HG02885 (cell line): ENCODE measurements at regions not wholly inside any gene's neighbourhood (a gene's known extent, or its start where the extent isn't known, plus 50 kb on each side); places are given as distances from the start of the nearest gene placed in this dataset.
"Not testable (repeated sequence)": the region's sequence is repeated elsewhere in the genome, so short reads cannot be mapped to it uniquely, and the experiment has no call there.

Experiments
- ATAC-seq: cut with Tn5 transposase; IDR thresholded peaks from one replicate; pipeline ENCODE4 v1.9.1; 2021; ENCODE audit warnings: mild to moderate bottlenecking; ENCODE audit not compliant: unreplicated experiment, poor library complexity

DNA sequence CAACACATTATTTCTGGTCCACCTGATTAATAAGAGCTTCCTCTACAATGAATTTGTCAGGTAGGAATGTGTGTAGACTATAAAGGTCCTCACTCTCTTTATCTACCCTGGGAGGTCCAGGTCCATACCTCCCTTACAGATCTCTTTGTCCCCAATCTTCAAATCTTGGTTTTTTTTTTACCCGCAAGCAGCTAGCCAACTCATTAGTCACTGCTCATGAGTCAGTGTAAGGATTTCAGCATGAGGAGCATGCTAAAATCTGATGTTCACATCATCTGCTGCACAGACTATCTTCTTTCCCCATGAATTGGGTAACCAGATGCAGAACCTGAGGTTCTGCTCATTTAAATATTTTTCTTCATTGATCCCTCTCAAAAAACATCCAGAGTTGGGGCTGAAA, 397.0 kb upstream of the ISX start:
- ATAC-seq: no peak

DNA sequence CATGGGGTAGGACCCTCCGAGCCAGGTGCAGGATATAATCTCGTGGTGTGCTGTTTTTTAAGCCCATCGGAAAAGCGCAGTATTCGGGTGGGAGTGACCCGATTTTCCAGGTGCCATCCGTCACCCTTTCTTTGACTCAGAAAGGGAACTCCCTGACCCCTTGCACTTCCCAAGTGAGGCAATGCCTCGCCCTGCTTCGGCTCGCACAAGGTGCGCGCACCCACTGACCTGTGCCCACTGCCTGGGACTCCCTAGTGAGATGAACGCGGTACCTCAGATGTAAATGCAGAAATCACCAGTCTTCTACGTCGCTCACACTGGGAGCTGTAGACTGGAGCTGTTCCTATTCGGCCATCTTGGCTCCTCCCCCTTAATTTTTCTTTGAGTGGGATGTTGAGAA, 382.9 kb upstream of the ISX start:
- not testable (repeated sequence) for ATAC-seq

DNA sequence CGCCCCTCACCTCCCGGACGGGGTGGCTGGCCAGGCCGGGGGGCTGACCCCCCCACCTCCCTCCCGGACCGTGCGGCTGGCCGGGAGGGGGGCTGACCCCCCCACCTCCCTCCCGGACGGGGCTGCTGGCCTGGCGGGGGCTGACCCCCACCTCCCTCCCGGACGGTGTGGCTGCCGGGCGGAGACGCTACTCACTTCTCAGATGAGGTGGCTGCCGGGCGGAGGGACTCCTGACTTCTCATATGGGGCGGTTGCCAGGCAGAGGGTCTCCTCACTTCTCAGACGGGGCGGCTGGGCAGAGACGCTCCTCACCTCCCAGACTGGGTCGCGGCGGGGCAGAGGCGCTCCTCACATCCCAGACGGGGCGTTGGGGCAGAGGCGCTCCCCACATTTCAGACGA, 381.7 kb upstream of the ISX start:
- ATAC-seq: not testable (repeated sequence)

DNA sequence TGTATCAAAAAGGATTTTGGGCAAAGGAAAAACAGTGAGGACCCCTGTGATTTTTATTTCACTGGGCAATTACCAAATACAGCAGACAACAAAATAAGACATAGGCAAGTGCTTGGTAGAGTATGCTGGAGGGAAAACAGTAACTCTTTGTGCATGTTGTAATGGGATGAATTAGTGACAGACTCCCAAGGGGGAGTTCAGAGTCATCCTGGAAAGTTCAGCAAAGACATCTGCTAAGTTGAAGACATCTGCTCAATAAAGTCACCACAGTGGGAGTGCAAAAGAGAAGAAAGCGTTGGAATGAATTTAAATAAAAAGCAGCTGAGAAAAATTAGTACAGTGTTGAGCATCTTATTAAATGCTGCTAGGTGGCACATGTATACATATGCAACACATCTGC, 378.8 kb upstream of the ISX start:
- no peak for ATAC-seq

DNA sequence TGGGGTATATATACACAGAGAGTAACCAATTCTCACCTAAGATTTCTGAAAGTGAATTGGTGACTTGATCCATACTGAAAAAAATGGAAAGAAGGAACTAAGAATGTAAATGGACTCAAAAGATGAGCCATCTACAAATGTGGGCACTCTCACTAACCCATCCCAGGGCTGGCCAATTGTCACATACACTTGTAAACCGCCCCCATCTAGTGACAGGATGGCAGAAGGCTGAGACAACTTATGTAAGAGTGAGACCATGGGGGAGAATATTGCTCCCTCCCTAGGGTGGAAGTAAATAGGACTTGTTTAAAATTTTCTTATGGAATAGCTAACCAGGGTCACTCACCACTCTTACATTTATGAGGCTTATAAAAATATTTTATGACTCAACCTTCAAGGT, 377.1 kb upstream of the ISX start:
- ATAC-seq: no peak

DNA sequence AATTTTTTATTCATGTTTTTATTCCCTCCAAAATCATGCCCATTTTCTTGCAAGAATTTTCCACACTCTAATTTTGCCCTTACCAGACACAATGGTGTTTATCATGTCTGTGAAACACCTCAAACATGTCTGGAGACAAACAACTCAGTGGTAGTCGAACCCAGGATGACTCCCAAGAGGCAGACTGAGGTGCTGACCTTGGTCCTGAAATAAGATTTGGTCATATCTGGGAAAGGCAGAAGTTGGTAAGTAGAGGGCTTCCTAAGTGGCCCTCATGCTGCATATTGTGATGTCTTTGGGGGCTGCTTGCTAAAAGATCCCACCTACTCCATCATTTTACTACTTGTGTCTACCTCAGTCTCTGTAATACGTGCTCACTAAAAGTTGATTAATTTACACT, 369.4 kb upstream of the ISX start:
- ATAC-seq: no peak

DNA sequence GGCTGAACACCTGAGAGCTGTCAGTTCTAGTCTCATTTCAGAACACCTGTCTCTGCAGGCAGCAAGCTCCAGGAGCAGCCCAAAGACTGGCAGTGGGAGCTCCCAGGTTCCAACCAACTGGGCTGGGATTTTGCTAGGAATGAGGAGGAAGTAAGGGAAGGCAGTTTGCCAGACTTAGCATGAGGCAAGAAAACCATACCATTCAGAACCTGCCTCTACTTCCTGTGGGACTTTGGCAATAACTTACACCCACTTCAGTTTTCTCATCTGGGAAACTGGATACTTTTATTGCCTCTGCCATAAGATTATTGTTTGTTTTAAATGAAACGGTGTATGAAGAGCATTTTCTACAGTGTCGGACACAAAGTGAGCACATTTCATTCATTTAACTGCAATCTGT, 363.7 kb upstream of the ISX start:
- no peak for ATAC-seq

DNA sequence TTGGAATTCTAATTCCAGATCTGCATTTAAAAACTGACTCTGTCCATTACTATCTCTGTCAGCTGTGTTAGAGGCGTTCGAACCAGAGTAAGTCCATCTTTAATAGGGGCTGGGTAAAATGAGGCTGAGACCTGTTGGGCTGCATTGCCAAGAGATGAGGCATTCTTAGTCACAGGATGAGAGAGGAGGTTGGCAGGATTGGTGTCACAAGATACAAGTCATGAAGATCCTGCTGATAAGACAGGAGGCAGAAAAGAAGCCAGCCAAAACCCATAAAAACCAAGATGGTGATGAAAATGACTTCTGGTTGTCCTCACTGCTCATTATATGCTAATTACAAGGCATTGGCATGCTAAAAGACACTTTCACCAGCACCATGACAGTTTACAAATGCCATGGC, 356.3 kb upstream of the ISX start:
- ATAC-seq: no peak

DNA sequence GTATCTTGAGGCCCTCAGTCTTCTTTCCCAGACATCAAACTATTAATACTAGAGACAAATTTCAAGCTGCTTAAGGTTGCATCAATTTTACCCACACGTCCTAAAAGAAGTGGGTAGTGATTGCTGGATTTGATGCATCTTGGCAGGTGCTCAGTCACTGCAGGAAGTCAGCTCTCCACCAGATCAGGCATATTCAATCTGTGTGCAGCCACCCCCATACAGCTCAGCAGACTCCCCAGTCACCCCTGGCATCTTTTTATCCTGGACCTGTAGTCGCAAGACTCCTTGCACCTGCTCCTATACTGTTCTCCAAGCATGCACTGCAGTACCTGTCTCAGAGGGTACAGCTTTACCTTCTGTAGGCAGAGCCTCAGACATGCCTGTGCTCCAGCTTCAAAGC, 343.1 kb upstream of the ISX start:
- no peak for ATAC-seq

DNA sequence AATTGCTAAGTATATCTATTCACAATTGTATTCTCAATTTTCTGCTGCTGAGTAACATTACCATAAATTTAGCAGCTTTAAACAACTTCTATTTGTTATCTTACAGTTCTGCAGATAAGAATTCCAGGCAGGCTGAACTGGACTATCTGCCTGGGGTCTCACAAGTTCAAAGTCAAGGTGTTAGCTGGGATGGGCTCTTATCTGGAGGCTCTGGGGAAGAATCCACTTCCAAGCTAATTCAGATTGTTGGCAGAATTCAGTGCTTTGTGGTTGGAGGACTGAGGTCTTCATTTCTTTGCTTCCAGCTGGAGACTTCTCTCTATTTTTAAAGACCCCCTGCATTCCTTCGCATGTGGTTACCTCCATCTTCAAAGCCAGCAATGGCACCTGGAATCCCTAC, 329.9 kb upstream of the ISX start:
- ATAC-seq: no peak

DNA sequence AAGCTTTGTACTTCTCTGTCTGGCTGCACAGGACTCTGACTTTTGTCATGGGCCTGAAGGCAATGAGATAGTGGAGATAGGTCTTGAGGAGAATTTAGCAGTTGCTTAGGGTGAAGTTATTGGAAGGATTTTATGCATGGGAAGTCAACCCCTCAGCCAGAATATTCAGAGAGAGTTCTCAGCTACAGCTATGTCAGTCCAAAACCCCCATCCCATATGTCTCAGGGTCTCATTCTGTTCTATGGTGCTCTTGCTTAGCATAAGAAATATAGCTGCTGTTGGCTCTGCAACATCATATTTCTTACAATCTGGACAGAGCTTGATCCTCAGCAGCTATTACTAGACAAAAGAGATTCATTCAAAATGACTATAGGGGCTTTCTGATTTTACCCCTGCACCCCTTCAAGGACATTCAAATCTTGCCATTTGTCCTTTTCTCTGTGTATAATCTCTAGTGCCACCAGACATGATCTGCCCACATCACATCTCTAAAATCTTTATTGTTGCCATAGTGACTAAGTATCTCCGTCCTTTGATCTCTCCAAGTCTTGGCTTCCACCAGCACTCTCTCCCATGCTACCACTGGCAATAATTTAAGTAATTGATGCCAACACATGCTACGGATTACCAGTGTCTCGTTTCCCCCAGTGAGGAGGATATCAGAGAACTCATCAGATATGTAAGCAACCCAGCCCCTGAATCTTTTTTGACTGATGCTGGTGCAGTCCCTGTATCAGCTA, 327.1 kb upstream of the ISX start:
- ATAC-seq: no peak

DNA sequence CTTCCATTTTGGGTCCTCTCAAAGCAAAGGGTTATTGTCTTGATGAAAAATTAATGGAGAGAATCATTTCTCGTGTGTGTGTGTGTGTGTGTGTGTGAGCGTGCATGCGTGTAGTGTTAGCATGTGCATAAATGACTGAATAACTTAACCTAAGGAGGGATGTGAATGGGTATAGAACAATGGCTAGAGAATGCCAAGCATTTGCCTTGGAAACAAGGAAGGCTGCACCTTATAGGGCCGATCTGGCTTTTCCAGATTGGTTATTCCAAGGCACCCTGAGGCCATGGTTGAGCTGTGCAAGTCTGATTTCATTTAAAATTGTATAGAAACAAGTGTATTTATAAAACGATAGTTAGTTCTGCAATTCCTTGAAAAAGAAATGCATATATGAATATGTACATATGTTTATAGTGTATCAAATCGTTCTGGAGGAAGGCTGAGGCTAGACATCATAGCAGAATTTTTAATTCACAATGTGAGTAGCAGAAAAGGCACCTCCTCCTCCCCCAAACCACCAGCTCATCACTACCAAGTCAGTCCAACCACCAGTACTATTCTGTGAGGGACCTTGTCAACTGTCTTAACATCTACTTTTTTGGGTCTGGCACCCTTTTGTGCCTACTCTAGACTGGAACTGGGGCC, 322.7 kb upstream of the ISX start:
- no peak for ATAC-seq

DNA sequence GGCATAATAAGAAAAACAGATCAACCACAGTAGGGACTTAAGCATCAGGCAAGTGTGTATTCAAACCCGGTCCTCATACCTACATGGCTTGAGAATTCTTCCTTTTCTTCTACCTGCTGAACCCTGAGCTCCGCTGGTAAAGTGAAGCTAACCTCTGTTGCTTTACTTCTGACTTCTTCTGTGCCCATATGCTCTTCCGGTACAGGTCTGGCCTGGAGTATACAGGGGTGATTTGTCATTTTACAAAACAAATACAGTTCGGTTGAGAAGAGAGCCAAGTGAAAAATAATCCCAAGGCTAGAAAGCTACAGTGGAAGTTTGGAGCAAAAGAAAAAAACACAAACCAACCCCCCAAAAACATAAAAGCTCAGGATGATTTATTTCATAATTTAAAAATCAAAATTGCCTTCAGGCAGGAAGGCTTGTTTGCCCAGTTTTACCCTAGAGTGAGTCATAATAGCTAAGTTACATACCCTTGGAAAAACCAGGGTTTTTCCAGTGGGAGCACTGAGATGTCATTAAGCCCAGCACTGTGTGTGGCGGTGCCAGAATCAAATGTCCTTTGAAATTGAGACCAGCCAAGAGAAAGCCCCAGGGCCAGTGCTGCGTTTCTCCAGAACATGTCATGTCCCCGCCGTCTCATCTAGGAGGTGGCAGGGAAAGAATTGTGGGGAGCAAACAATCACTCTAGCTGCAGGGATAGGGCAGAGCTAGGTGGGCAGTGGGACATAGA, 305.5 kb upstream of the ISX start:
- ATAC-seq: no peak

DNA sequence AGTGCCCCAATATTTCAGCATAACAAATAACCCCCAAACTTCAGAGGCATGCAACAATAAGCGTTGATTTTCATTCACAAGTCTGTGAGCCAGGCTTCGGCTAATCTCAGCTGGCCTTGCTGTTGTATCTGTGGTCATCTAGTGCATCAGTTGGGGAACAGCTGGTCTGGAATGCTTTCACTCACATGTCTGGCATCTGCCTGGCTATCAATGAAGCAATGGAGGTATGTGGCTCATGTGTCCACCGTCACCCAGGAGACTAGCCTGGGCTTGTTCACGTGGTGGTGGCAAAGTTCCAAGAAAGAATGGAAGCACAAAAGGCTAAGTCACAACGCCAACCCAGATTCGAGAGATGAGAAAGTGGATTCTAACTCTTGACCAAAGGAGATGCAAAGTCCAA, 304.8 kb upstream of the ISX start:
- ATAC-seq: no peak

DNA sequence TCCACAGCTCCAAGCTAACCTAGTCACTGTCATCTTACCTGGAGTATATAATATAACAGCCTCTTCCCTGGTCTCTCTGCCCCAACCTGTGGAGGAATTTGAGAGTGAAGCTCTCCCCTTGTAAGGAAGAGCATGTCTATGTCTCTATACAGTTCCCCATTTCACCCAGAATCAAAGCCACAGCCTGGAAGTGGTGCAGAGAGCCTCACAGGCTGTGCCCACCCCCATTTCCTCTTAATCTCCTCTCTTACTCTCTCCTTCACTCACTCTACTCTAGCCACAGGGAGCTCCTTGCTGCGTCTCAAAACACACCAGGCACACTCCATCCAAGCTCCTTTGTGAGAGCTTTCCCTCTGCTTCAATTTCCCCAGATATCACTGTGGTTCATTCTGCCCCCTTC, 302.5 kb upstream of the ISX start:
- ATAC-seq: no peak

DNA sequence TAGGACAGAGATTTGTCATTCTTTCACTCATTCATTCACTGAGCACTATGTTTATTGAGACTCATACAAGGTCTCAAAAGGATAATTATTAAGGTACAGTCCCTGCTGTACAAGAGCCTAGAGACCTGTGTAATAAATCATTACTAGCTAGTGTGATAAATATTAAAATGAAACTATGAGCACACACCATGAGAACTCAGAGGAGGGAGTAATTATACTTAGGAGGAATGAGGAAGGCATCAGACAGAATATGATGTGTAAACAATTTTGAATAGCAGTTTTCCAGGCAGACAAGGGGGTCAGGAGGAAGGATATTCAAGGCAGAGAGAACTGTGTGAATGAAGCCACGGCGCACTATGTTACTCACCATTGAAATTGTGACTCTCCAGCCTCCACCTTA, 300.8 kb upstream of the ISX start:
- no peak for ATAC-seq

DNA sequence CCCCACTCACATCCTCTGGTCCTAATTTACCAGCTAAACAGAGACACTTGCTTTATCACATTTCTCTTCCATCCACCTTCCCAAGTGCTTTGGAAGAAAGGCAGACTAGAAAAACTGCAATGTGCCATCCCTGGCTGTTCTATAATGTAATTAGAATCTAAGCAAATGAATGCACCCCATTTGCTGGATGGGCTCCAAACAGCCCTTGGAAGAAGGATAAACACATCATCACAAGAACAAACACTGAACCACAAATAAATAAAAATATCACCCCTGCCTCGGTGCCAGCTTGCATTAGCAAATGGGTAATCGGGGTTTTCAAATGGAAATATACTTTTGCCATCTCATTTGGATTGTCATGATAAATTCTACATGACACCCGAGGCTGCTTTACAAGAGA, 296.6 kb upstream of the ISX start:
- no peak for ATAC-seq

DNA sequence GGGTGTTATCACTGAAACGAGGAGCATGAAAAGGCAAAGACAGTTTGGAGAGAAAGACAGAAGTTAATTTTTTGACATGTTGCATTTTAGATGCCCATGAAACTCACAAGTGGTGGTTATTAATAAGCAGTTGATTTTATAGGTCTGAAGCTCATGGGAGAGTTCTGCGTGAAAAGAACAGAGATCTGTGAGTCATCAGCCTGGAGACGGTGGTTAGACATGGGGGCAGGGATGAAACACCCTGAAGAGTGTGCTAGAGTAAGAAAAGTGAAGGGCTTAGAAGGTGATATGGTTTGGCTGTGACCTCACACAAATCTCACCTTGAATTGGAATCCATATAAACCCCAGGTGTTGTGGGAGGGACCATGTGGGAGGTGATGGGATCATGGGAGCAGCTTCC, 289.1 kb upstream of the ISX start:
- no peak for ATAC-seq

DNA sequence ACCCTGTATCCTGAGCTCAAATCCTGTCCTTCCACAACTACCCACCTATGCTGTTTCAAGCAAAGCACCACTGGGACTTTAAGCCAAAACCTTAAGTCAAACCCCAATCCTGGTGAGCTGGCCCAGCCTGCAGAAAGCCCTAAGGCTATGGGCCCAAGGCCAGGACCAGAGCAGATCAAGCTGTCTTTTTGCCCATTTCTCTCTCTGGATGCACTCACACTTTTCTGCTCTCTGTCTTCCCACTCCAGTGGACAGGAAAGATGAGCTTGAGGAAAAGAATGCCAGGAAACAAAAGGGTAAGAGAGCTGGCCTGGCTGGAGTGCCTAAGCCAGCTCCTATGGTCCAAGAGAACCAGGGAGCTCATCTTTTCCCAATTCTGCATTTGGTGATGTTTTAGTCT, 284.3 kb upstream of the ISX start:
- no peak for ATAC-seq

DNA sequence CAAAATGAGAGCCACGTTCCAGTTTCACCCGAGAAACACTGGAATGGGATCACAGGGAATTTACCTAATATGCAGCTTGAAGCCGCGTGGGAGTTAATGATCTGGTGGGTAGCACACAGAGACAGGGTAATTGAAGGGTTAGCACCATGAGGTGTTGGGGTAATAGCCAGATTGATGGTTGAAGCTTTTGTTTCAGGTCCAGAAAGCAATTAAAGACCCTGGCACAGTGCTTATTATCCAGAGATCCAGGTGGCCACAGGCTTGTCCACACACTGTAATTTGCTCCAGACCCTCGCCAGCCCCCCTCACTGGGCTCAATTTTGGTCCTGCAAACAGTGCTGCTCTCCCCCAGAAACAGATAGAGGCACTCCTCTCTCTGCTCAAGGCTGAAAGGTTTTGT, 282.5 kb upstream of the ISX start:
- no peak for ATAC-seq

DNA sequence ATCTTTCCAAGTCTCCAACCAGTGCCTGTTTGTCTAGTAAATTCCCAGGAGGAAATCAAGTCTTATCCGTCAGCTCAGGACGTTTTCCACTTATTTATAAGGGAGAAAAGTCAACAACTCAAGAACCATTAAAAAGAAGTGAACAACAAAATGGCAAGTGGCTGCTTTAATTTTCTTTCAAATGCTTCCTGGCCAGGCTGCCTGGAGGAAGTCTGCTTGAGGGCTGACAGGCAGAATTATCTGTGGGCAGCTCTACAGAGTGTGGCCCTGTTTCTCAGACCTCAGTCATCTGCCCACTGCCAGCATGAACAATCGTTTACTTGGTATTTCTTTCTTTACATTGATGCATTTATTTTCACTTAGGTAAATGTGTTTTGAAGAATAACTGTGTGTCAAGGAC, 281.9 kb upstream of the ISX start:
- no peak for ATAC-seq

DNA sequence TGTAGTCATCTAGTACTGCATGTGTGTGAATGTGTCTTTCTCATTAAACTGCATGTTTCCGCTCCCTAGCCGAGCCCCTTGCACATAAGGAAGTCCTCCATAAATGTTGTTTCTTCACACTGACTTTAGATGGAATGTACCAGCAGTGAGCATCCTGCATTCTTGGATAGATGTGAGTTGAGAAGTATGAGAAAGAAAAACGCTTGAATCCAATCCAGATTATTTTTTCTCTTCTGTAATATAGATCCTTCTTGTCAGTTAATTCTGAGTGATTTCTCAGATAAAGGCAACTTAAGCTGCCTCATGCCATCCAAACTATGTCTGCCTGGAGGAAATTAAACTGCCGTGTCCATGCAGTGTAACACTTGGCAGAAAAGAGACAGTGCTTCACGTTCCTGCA, 268.1 kb upstream of the ISX start:
- ATAC-seq: no peak
